GM13976 (cell line): ENCODE measurements at regions not wholly inside any gene's neighbourhood (a gene's known extent, or its start where the extent isn't known, plus 50 kb on each side); places are given as distances from the start of the nearest gene placed in this dataset.

Experiments
- DNase-seq: peaks from one replicate; pipeline ENCODE4 v3.0.0; 2012; ENCODE audit warnings: low spot score
- CTCF ChIP-seq: IDR thresholded peaks from 2 replicates; pipeline ENCODE4 v1.5.1; 2012; ENCODE audit warnings: borderline replicate concordance, mild to moderate bottlenecking; ENCODE audit not compliant: insufficient read depth; ENCODE audit errors: extremely low read depth, missing control alignments, control extremely low read depth
- in situ Hi-C: fragments of 300-500 bp; cut with MboI; formaldehyde crosslinking; loops from one replicate; pipeline ENCODE4 v1.12.0; 2022; ENCODE audit warnings: low sequenced_read_pairs, mixed read lengths, inconsistent platforms; ENCODE audit not compliant: unreplicated experiment

- in situ Hi-C loops: no loop called here
- no peak for DNase-seq
- no peak for TF ChIP-seq CTCF
Measured at GRCh38 chr2:153133716-153134115, 344.8 kb downstream of the RPRM start.

DNA sequence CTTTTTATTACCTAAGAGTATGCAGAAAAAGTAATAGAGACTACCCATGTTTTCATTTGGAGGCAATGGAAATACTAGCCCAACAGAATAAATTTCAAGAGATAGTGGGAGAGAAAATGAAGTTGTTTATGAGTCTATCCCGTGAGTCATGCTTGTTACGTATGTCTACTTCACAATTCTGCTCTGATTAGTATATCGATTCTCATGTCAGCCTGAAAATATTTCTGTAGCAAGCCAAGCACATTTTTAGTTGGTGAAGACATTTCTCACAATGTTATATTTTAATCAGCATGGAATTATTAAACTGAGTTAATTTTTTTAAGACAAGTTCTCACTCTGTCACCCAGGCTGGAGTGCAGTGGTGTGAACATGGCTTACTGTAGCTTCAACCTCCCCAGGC, 346.1 kb downstream of the RPRM start:
- in situ Hi-C loops: no loop called here
- TF ChIP-seq CTCF: no peak

DNA sequence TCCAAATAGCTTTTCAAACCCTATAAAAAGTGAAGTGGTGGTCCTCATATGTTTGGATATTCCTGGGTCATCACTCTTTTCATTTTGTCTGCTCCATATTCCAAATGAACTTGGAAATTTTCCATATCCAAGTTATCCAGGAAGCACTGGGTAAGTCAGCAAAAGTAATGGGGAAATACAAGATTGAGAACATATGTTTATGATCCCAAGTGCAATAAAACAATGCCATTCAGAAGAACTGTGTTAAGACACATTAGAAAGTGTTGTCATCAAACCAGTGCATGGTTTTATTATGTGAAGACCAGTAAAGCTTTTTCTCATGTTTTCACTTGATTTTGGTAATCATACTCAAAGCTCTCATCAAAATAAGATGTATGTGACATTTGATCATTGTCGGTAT, 363.4 kb downstream of the RPRM start:
- TF ChIP-seq CTCF: no peak
- in situ Hi-C loops: no loop called here
- DNase-seq: no peak

More for the DNA sequence above, 346.1 kb downstream of the RPRM start:
- no peak for DNase-seq

GRCh38 chr2:153110486-153110885, 368.1 kb downstream of the RPRM start:
- in situ Hi-C loops: no loop called here
- TF ChIP-seq CTCF: no peak
- no peak for DNase-seq

GRCh38 chr2:153109793-153110192, 368.8 kb downstream of the RPRM start:
- no peak for TF ChIP-seq CTCF
- in situ Hi-C loops: no loop called here
- DNase-seq: no peak

- TF ChIP-seq CTCF: no peak
- in situ Hi-C loops: no loop called here
- no peak for DNase-seq
Measured at GRCh38 chr2:153106802-153107477, 371.6 kb downstream of the RPRM start.

DNA sequence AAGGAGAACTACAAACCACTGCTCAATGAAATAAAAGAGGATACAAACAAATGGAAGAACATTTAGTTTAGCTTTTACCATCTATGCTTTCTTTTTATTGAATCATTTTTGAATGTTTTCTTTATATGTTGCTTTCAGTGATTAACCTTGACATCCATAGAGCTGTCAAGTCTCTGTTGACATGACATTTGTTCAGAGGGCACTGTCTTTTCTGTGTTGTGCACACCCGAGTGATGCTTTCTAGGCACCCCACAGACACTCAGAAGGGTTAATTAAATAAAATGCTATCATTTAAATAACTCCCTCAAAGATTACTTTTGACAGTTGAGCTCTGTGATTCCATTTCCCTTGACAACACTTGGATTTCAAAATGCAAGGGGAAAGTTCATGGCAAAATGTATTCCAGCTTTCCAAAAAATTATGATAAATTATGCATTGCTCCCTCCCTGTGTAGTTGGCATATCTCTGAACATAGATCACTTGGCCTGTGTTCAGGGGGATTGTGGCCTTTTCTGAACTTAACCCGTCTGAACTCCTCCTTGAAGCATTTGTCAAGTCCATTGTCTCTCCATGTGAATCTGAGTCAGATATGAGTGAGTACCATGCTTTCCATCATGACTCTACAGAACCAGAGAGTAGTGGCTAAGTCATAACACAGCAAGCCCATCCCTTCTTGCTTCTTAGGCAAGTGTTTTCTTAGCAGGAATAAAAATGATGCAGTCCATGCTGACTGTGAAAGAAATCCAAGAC, 372.6 kb downstream of the RPRM start:
- in situ Hi-C loops: no loop called here
- TF ChIP-seq CTCF: no peak
- DNase-seq: no peak
